IPS-18a (cell line): ENCODE measurements at regions not wholly inside any gene's neighbourhood (a gene's known extent, or its start where the extent isn't known, plus 50 kb on each side); places are given as distances from the start of the nearest gene placed in this dataset.

ENCODE experiments used
- H3K27ac ChIP-seq: one replicate; pipeline ENCODE4 v1.5.1; 2013; ENCODE audit warnings: low read length
- H3K27me3 ChIP-seq: one replicate; pipeline ENCODE4 v1.6.1; 2013; ENCODE audit warnings: mild to moderate bottlenecking, low read length; ENCODE audit not compliant: control insufficient read depth, insufficient read depth
- H3K36me3 ChIP-seq: one replicate; pipeline ENCODE4 v1.6.1; 2013; ENCODE audit warnings: low read depth, low read length; ENCODE audit not compliant: control insufficient read depth
- H3K4me1 ChIP-seq: one replicate; pipeline ENCODE4 v1.6.1; 2013; ENCODE audit warnings: low read depth, low read length; ENCODE audit not compliant: control insufficient read depth
- H3K4me3 ChIP-seq: one replicate; pipeline ENCODE4 v1.5.1; 2013; ENCODE audit warnings: low read length
- H3K9ac ChIP-seq: one replicate; pipeline ENCODE4 v1.6.1; 2013; ENCODE audit warnings: mild to moderate bottlenecking, low read length, moderate library complexity
- H3K9me3 ChIP-seq: one replicate; pipeline ENCODE4 v1.6.1; 2013; ENCODE audit warnings: low read depth, low read length; ENCODE audit not compliant: control insufficient read depth

GRCh38 chr12:60138526-60138925 is 542.7 kb downstream of the SLC16A7 start:
- no peak overlapping the region for H3K9ac ChIP-seq
- H3K4me1 ChIP-seq: peaks cover 3% of the 10 kb centered on the region
- no peaks in the 10 kb centered on the region for H3K9me3 ChIP-seq
- no peak overlapping the region for H3K4me3 ChIP-seq
- no peak overlapping the region for H3K27ac ChIP-seq
- H3K27me3 ChIP-seq: no peaks in the 10 kb centered on the region
- no peaks in the 10 kb centered on the region for H3K36me3 ChIP-seq

- H3K4me1 ChIP-seq: peaks cover 3% of the 10 kb centered on the region
- H3K27ac ChIP-seq: no peak overlapping the region
- H3K9ac ChIP-seq: no peak overlapping the region
- no peaks in the 10 kb centered on the region for H3K36me3 ChIP-seq
- no peaks in the 10 kb centered on the region for H3K9me3 ChIP-seq
- no peaks in the 10 kb centered on the region for H3K27me3 ChIP-seq
- H3K4me3 ChIP-seq: no peak overlapping the region
Observed at GRCh38 chr12:60144395-60144794, 548.6 kb downstream of the SLC16A7 start.

GRCh38 chr12:60148109-60148508 is 552.3 kb downstream of the SLC16A7 start:
- no peaks in the 10 kb centered on the region for H3K9me3 ChIP-seq
- no peak overlapping the region for H3K9ac ChIP-seq
- no peak overlapping the region for H3K4me3 ChIP-seq
- no peak overlapping the region for H3K27ac ChIP-seq
- no peaks in the 10 kb centered on the region for H3K4me1 ChIP-seq
- no peaks in the 10 kb centered on the region for H3K36me3 ChIP-seq
- no peaks in the 10 kb centered on the region for H3K27me3 ChIP-seq

GRCh38 chr12:60148831-60149230 is 553.0 kb downstream of the SLC16A7 start:
- Histone ChIP-seq H3K27ac (no peak overlapping the region), H3K9me3 (no peaks in the 10 kb centered on the region)

GRCh38 chr12:60152756-60153155 is 556.9 kb downstream of the SLC16A7 start:
- Histone ChIP-seq H3K4me3 (no peak overlapping the region), H3K9ac (no peak overlapping the region), H3K36me3 (no peaks in the 10 kb centered on the region), H3K9me3 (no peaks in the 10 kb centered on the region), H3K27me3 (no peaks in the 10 kb centered on the region), H3K27ac (no peak overlapping the region), H3K4me1 (no peaks in the 10 kb centered on the region)

More at GRCh38 chr12:60148831-60149230, 553.0 kb downstream of the SLC16A7 start:
- Histone ChIP-seq H3K9ac (no peak overlapping the region), H3K4me3 (no peak overlapping the region), H3K27me3 (no peaks in the 10 kb centered on the region), H3K4me1 (no peaks in the 10 kb centered on the region), H3K36me3 (no peaks in the 10 kb centered on the region)

- H3K36me3 ChIP-seq: no peaks in the 10 kb centered on the region
- H3K27ac ChIP-seq: no peak overlapping the region
- H3K9ac ChIP-seq: no peak overlapping the region
- no peaks in the 10 kb centered on the region for H3K9me3 ChIP-seq
- no peak overlapping the region for H3K4me3 ChIP-seq
- H3K27me3 ChIP-seq: no peaks in the 10 kb centered on the region
- no peaks in the 10 kb centered on the region for H3K4me1 ChIP-seq
Observed at GRCh38 chr12:60159761-60160160, 563.9 kb downstream of the SLC16A7 start.

GRCh38 chr12:60162988-60163720 is 567.3 kb downstream of the SLC16A7 start:
- Histone ChIP-seq H3K9me3 (no peaks in the 10 kb centered on the region), H3K27me3 (no peaks in the 10 kb centered on the region), H3K4me3 (no peak overlapping the region), H3K27ac (no peak overlapping the region), H3K9ac (no peak overlapping the region), H3K4me1 (no peaks in the 10 kb centered on the region), H3K36me3 (no peaks in the 10 kb centered on the region)

GRCh38 chr12:60165781-60166180 is 570.0 kb downstream of the SLC16A7 start:
- Histone ChIP-seq H3K27ac (no peak overlapping the region), H3K27me3 (no peaks in the 10 kb centered on the region), H3K9ac (no peak overlapping the region), H3K9me3 (no peaks in the 10 kb centered on the region), H3K36me3 (no peaks in the 10 kb centered on the region), H3K4me3 (no peak overlapping the region), H3K4me1 (no peaks in the 10 kb centered on the region)

GRCh38 chr12:60168441-60168840 is 572.6 kb downstream of the SLC16A7 start:
- no peak overlapping the region for H3K9ac ChIP-seq
- H3K4me1 ChIP-seq: no peaks in the 10 kb centered on the region
- H3K36me3 ChIP-seq: no peaks in the 10 kb centered on the region
- no peak overlapping the region for H3K4me3 ChIP-seq
- no peak overlapping the region for H3K27ac ChIP-seq
- no peaks in the 10 kb centered on the region for H3K9me3 ChIP-seq
- H3K27me3 ChIP-seq: no peaks in the 10 kb centered on the region

- H3K4me1 ChIP-seq: no peaks in the 10 kb centered on the region
- no peaks in the 10 kb centered on the region for H3K9me3 ChIP-seq
- H3K27me3 ChIP-seq: no peaks in the 10 kb centered on the region
- H3K9ac ChIP-seq: no peak overlapping the region
- H3K36me3 ChIP-seq: no peaks in the 10 kb centered on the region
- H3K27ac ChIP-seq: no peak overlapping the region
- no peak overlapping the region for H3K4me3 ChIP-seq
Observed at GRCh38 chr12:60169904-60170303, 574.1 kb downstream of the SLC16A7 start.

- no peak overlapping the region for H3K27ac ChIP-seq
- no peaks in the 10 kb centered on the region for H3K4me1 ChIP-seq
- no peaks in the 10 kb centered on the region for H3K27me3 ChIP-seq
Observed at GRCh38 chr12:60172266-60173211, 576.7 kb downstream of the SLC16A7 start.

More at GRCh38 chr12:60172266-60173211, 576.7 kb downstream of the SLC16A7 start:
- Histone ChIP-seq H3K9ac (no peak overlapping the region), H3K36me3 (no peaks in the 10 kb centered on the region), H3K4me3 (no peak overlapping the region), H3K9me3 (no peaks in the 10 kb centered on the region)
